ENCODE measurements at regions not wholly inside any gene's neighbourhood (a gene's known extent, or its start where the extent isn't known, plus 50 kb on each side); places are given as distances from the start of the nearest gene placed in this dataset.
"Not testable (repeated sequence)": the region's sequence is repeated elsewhere in the genome, so short reads cannot be mapped to it uniquely, and the experiment has no call there.

GRCh38 chr3:95227092-95227491 is 1164.2 kb downstream of the NSUN3 start:
- H3K4me3 ChIP-seq (ENCODE audit: low read depth, low read length) = no peak overlapping the region
- no peak for DNase-seq (ENCODE audit: low read depth)
- TF ChIP-seq MYC (IDR thresholded peaks at IDR 0.05; ENCODE audit: low read depth, low read length) = no peak
- no peak for TF ChIP-seq CTCF (IDR thresholded peaks at IDR 0.05; ENCODE audit: low read depth, low read length)
- TF ChIP-seq POLR2A (IDR thresholded peaks at IDR 0.05; ENCODE audit: extremely low read depth, insufficient read length) = no peak
- no peak for TF ChIP-seq MAX (IDR thresholded peaks at IDR 0.05; ENCODE audit: low read depth, low read length)

- no peak for TF ChIP-seq MAX (IDR thresholded peaks at IDR 0.05; ENCODE audit: low read depth, low read length)
- TF ChIP-seq MYC (IDR thresholded peaks at IDR 0.05; ENCODE audit: low read depth, low read length) = no peak
- TF ChIP-seq CTCF (IDR thresholded peaks at IDR 0.05; ENCODE audit: low read depth, low read length) = no peak
- no peak for TF ChIP-seq POLR2A (IDR thresholded peaks at IDR 0.05; ENCODE audit: extremely low read depth, insufficient read length)
- no peak overlapping the region for H3K4me3 ChIP-seq (ENCODE audit: low read depth, low read length)
- DNase-seq (ENCODE audit: low read depth) = peak; percentile 2
Observed at GRCh38 chr3:95228416-95228815, 1165.6 kb downstream of the NSUN3 start.

GRCh38 chr3:95235916-95236315 is 1173.1 kb downstream of the NSUN3 start:
- DNase-seq (ENCODE audit: low read depth) = no peak

GRCh38 chr3:95237783-95238182 is 1174.9 kb downstream of the NSUN3 start:
- H3K4me3 ChIP-seq (ENCODE audit: low read depth, low read length) = no peak overlapping the region
- no peak for DNase-seq (ENCODE audit: low read depth)

More at GRCh38 chr3:95235916-95236315, 1173.1 kb downstream of the NSUN3 start:
- H3K4me3 ChIP-seq (ENCODE audit: low read depth, low read length) = no peak overlapping the region
- TF ChIP-seq CTCF (IDR thresholded peaks at IDR 0.05; ENCODE audit: low read depth, low read length) (no peak), MAX (IDR thresholded peaks at IDR 0.05; ENCODE audit: low read depth, low read length) (no peak), POLR2A (IDR thresholded peaks at IDR 0.05; ENCODE audit: extremely low read depth, insufficient read length) (no peak), MYC (IDR thresholded peaks at IDR 0.05; ENCODE audit: low read depth, low read length) (no peak)

GRCh38 chr3:95240395-95240794 is 1177.5 kb downstream of the NSUN3 start:
- H3K4me3 ChIP-seq (ENCODE audit: low read depth, low read length) = no peak overlapping the region
- TF ChIP-seq MAX (IDR thresholded peaks at IDR 0.05; ENCODE audit: low read depth, low read length) (no peak), POLR2A (IDR thresholded peaks at IDR 0.05; ENCODE audit: extremely low read depth, insufficient read length) (no peak), MYC (IDR thresholded peaks at IDR 0.05; ENCODE audit: low read depth, low read length) (no peak), CTCF (IDR thresholded peaks at IDR 0.05; ENCODE audit: low read depth, low read length) (no peak)
- DNase-seq (ENCODE audit: low read depth) = no peak

More at GRCh38 chr3:95237783-95238182, 1174.9 kb downstream of the NSUN3 start:
- TF ChIP-seq MYC (IDR thresholded peaks at IDR 0.05; ENCODE audit: low read depth, low read length) (no peak), CTCF (IDR thresholded peaks at IDR 0.05; ENCODE audit: low read depth, low read length) (no peak), MAX (IDR thresholded peaks at IDR 0.05; ENCODE audit: low read depth, low read length) (no peak), POLR2A (IDR thresholded peaks at IDR 0.05; ENCODE audit: extremely low read depth, insufficient read length) (no peak)

GRCh38 chr3:95241256-95241655 is 1178.4 kb downstream of the NSUN3 start:
- not testable (repeated sequence) for DNase-seq (ENCODE audit: low read depth); H3K4me3 ChIP-seq (ENCODE audit: low read depth, low read length)
